SK-N-SH (cell line): ENCODE measurements at regions not wholly inside any gene's neighbourhood (a gene's known extent, or its start where the extent isn't known, plus 50 kb on each side); places are given as distances from the start of the nearest gene placed in this dataset.

Experiments
- CTCF ChIA-PET: fragments of 300-600, 350-600 bp; formaldehyde crosslinking; extraction: SDS; loops from one replicate; lab custom pipeline; 2021; lab: Yijun Ruan, JAX
- POLR2A ChIA-PET: fragments of 350-600 bp; sonication (Branson Sonifier 250); formaldehyde crosslinking; extraction: SDS; loops from one replicate; lab custom pipeline; 2020; ENCODE audit warnings: antibody characterized with exemption, inconsistent platforms; lab: Yijun Ruan, JAX
- DNase-seq: peaks from one replicate; pipeline ENCODE4 v3.0.0; 2012
- H2AFZ ChIP-seq: fragments of 200-600 bp; sonication (generic); 2 replicates; pipeline ENCODE4 v1.8.1; 2016; ENCODE audit warnings: antibody characterized with exemption, mild to moderate bottlenecking, low read depth
- H3F3A ChIP-seq: fragments of 200-600 bp; sonication (generic); replicated peaks from 2 replicates; pipeline ENCODE3; 2016; ENCODE audit warnings: antibody characterized with exemption, mild to moderate bottlenecking; ENCODE audit not compliant: insufficient read depth
- H3K27ac ChIP-seq, 2 experiments: fragments of 200-500 bp in 1 of 2; fragments of 200-600 bp in 1 of 2; sonication (Bioruptor generic) in 1 of 2; sonication (generic), shearing (Covaris generic) in 1 of 2; 2 replicates each; pipeline versions ENCODE4 v1.5.1 to v1.6.1; 2014 to 2016; ENCODE audit warnings: low read depth in 2 of 2, inconsistent platforms in 1 of 2, low read length in 1 of 2, mild to moderate bottlenecking in 1 of 2, mixed read lengths in 1 of 2
- H3K27me3 ChIP-seq: fragments of 200-600 bp; sonication (generic), shearing (Covaris generic); 2 replicates; pipeline ENCODE4 v1.6.1; 2016; ENCODE audit warnings: mixed run types; ENCODE audit not compliant: insufficient read depth
- H3K36me3 ChIP-seq, 2 experiments: fragments of 200-500 bp in 1 of 2; fragments of 200-600 bp in 1 of 2; sonication (Bioruptor generic) in 1 of 2; sonication (generic) in 1 of 2; replicated peaks in 1 of 2; 2 replicates each; pipeline versions ENCODE3 to v1.5.1; 2014 to 2016; ENCODE audit warnings: low read length in 1 of 2, mild to moderate bottlenecking in 1 of 2; ENCODE audit not compliant: insufficient read depth in 2 of 2, control insufficient read depth in 1 of 2
- H3K4me1 ChIP-seq, 2 experiments: fragments of 200-500 bp in 1 of 2; fragments of 200-600 bp in 1 of 2; sonication (Bioruptor generic) in 1 of 2; sonication (generic), shearing (Covaris generic) in 1 of 2; 2 replicates each; pipeline versions ENCODE4 v1.5.1 to v1.6.1; 2014 to 2016; ENCODE audit warnings: low read depth in 1 of 2, low read length in 1 of 2, mixed run types in 1 of 2; ENCODE audit not compliant: insufficient read depth in 2 of 2, control insufficient read depth in 1 of 2
- H3K4me2 ChIP-seq: fragments of 200-600 bp; sonication (generic), shearing (Covaris generic); 2 replicates; pipeline ENCODE4 v1.6.1; 2017; ENCODE audit warnings: mixed run types
- H3K4me3 ChIP-seq, 2 experiments: fragments of 200-500 bp in 1 of 2; fragments of 200-600 bp in 1 of 2; sonication (Bioruptor generic) in 1 of 2; sonication (generic), shearing (Covaris generic) in 1 of 2; 2 replicates each; pipeline versions ENCODE4 v1.5.1 to v1.8.1; 2014 to 2016; ENCODE audit warnings: low read depth in 2 of 2, inconsistent platforms in 1 of 2, low read length in 1 of 2, mild to moderate bottlenecking in 1 of 2, mixed read lengths in 1 of 2, moderate library complexity in 1 of 2
- H3K79me2 ChIP-seq: fragments of 200-600 bp; sonication (generic); 2 replicates; pipeline ENCODE4 v1.8.1; 2017; ENCODE audit warnings: mild to moderate bottlenecking; ENCODE audit not compliant: insufficient read depth
- H3K9ac ChIP-seq: fragments of 200-600 bp; sonication (generic); 2 replicates; pipeline ENCODE4 v1.6.1; 2017; ENCODE audit warnings: mixed run types
- H3K9me2 ChIP-seq: fragments of 200-600 bp; sonication (generic); 2 replicates; pipeline ENCODE4 v1.6.1; 2017; ENCODE audit warnings: mixed run types
- H3K9me3 ChIP-seq: fragments of 200-600 bp; sonication (generic); 2 replicates; pipeline ENCODE4 v1.6.1; 2017; ENCODE audit warnings: mixed run types, mild to moderate bottlenecking, moderate library complexity
- H4K20me1 ChIP-seq: fragments of 200-600 bp; sonication (generic); 2 replicates; pipeline ENCODE4 v1.6.1; 2017; ENCODE audit warnings: mild to moderate bottlenecking, mixed run types; ENCODE audit not compliant: insufficient read depth
- CTCF ChIP-seq: fragments of 200-600 bp; sonication (generic); IDR thresholded peaks from 2 replicates; pipeline ENCODE4 v1.6.1; 2017; ENCODE audit warnings: antibody characterized with exemption, mild to moderate bottlenecking, moderate library complexity
- ELF1 ChIP-seq: IDR thresholded peaks from 2 replicates; pipeline ENCODE4 v1.4.0; 2012
- EP300 ChIP-seq, 2 experiments: IDR thresholded peaks; 2 replicates each; pipeline versions ENCODE4 v1.4.0 to v1.6.1; 2012; ENCODE audit warnings: borderline replicate concordance in 1 of 2, low read depth in 1 of 2, low read length in 1 of 2
- FOSL2 ChIP-seq: IDR thresholded peaks from 2 replicates; pipeline ENCODE4 v1.4.0; 2012; ENCODE audit warnings: low read depth, mild to moderate bottlenecking, moderate library complexity, borderline replicate concordance
- FOXJ3 ChIP-seq: sonication (generic); formaldehyde crosslinking; IDR thresholded peaks from 2 replicates; pipeline ENCODE4 v1.5.1; 2020; ENCODE audit warnings: mild to moderate bottlenecking, missing genetic modification reagents
- GATA2 ChIP-seq: sonication (generic); formaldehyde crosslinking; IDR thresholded peaks from 2 replicates; pipeline ENCODE4 v1.5.0; 2020; ENCODE audit warnings: mild to moderate bottlenecking, missing genetic modification reagents
- IRF3 ChIP-seq: fragments of 150-350 bp; IDR thresholded peaks from 2 replicates; pipeline ENCODE4 v1.6.1; 2016; ENCODE audit warnings: mild to moderate bottlenecking, low read depth, low read length
- MAX ChIP-seq: IDR thresholded peaks from 2 replicates; pipeline ENCODE4 v1.4.0; 2012; ENCODE audit warnings: low read depth
- NFIC ChIP-seq: IDR thresholded peaks from 2 replicates; pipeline ENCODE4 v1.4.0; 2012; ENCODE audit warnings: borderline replicate concordance
- PBX3 ChIP-seq: IDR thresholded peaks from 2 replicates; pipeline ENCODE4; 2012
- POLR2AphosphoS5 ChIP-seq: IDR thresholded peaks from 2 replicates; pipeline ENCODE4 v1.6.1; 2012; ENCODE audit warnings: low read depth, low read length
- RAD21 ChIP-seq: IDR thresholded peaks from 2 replicates; pipeline ENCODE4 v1.6.1; 2012; ENCODE audit warnings: mild to moderate bottlenecking, low read length
- RCOR1 ChIP-seq: fragments of 150-350 bp; IDR thresholded peaks from 2 replicates; pipeline ENCODE4 v1.6.1; 2017; ENCODE audit warnings: antibody characterized with exemption, low read length
- REST ChIP-seq: IDR thresholded peaks from 2 replicates; pipeline ENCODE4 v1.6.1; 2012; ENCODE audit warnings: mild to moderate bottlenecking, low read depth, low read length, moderate library complexity
- RXRA ChIP-seq: IDR thresholded peaks from 2 replicates; pipeline ENCODE4 v1.4.0; 2012; ENCODE audit warnings: low read depth, mild to moderate bottlenecking, borderline replicate concordance
- SMC3 ChIP-seq: IDR thresholded peaks from 2 replicates; pipeline ENCODE4 v1.6.1; 2012; ENCODE audit warnings: low read depth, low read length, improper control_type of control experiment
- TCF12 ChIP-seq: IDR thresholded peaks from 2 replicates; pipeline ENCODE4 v1.4.0; 2012
- USF1 ChIP-seq: IDR thresholded peaks from 2 replicates; pipeline ENCODE4 v1.4.0; 2012; ENCODE audit warnings: low read depth, borderline replicate concordance
- ZBTB33 ChIP-seq: IDR thresholded peaks from 2 replicates; pipeline ENCODE4 v1.4.0; 2012; ENCODE audit warnings: low read depth, borderline replicate concordance
- WGBS: methylation state at CpG from one replicate; pipeline ENCODE4 v1.1.6; 2017; ENCODE audit warnings: low lambda C conversion rate; 5-methylcytosine and 5-hydroxymethylcytosine counted together

- H3K27me3 ChIP-seq: no peaks in the 10 kb centered on the region
- TF ChIP-seq USF1: no peak
- TF ChIP-seq PBX3: no peak
- no peak for TF ChIP-seq REST
- no peak for TF ChIP-seq FOXJ3
- TF ChIP-seq MAX: no peak
- TF ChIP-seq POLR2AphosphoS5: no peak
- TF ChIP-seq TCF12: no peak
- TF ChIP-seq RXRA: no peak
- TF ChIP-seq RAD21: no peak
- no peak for TF ChIP-seq RCOR1
- TF ChIP-seq EP300 (IDR thresholded peaks at IDR 0.05; ENCODE audit: borderline replicate concordance in 1 of 2, low read depth in 1 of 2, low read length in 1 of 2): no peak
- TF ChIP-seq IRF3: no peak
- TF ChIP-seq GATA2 (CRISPR knock-in tag): no peak
- TF ChIP-seq CTCF: no peak
- no peak for TF ChIP-seq SMC3
- no peak for TF ChIP-seq ZBTB33
- TF ChIP-seq ELF1: no peak
- no peak for TF ChIP-seq FOSL2
- TF ChIP-seq NFIC: no peak
- 5% methylated on average over 2 of the region's 2 CpGs for WGBS
- ChIA-PET CTCF (interaction anchor here (0.6 kb wide), 1 partner anchor 482 kb away, joined by 3 read pairs; no protein-coding TSS in a partner anchor), POLR2A (no interaction called here)
- H3K36me3 ChIP-seq: no peaks in the 10 kb centered on the region
- no peaks in the 10 kb centered on the region for H4K20me1 ChIP-seq
- no peaks in the 10 kb centered on the region for H3K9me3 ChIP-seq
- no peaks in the 10 kb centered on the region for H3K9me2 ChIP-seq
- no peak overlapping the region for H3K9ac ChIP-seq
- H2AFZ ChIP-seq: no peak overlapping the region
- no peak for DNase-seq
- no peak overlapping the region for H3K4me2 ChIP-seq
- H3K4me3 ChIP-seq: no peak overlapping the region
- H3F3A ChIP-seq: no peaks in the 10 kb centered on the region
- no peaks in the 10 kb centered on the region for H3K4me1 ChIP-seq
- H3K27ac ChIP-seq: no peak overlapping the region
- no peaks in the 10 kb centered on the region for H3K79me2 ChIP-seq
These were observed 299.8 kb upstream of the USP25 start for GRCh38 chr21:15430023-15430422.
